Spleen (tissue), 7 donors: ENCODE measurements at regions not wholly inside any gene's neighbourhood (a gene's known extent, or its start where the extent isn't known, plus 50 kb on each side); places are given as distances from the start of the nearest gene placed in this dataset.

Source experiments
- CTCF ChIP-seq, 11 experiments: fragments of 200-600 bp in 7 of 11; fragments of 450-650 bp in 4 of 11; sonication (generic) in 4 of 11; IDR thresholded peaks in 8 of 11; conservative IDR thresholded peaks in 3 of 11; 1 replicate in 7 of 11; 2 replicates in 4 of 11; pipeline versions ENCODE4 v1.4.0 to v1.8.0; 2016 to 2021; ENCODE audit warnings: antibody characterized with exemption in 11 of 11, inconsistent platforms in 4 of 11, mild to moderate bottlenecking in 1 of 11
- POLR2A ChIP-seq, 3 donors: fragments of 450-650 bp; IDR thresholded peaks; one replicate each; pipeline ENCODE4 v1.5.1; 2017; ENCODE audit warnings: antibody characterized with exemption in 3 of 3, mild to moderate bottlenecking in 1 of 3
- POLR2AphosphoS5 ChIP-seq, 3 donors: sonication (generic); formaldehyde crosslinking; IDR thresholded peaks; one replicate each; pipeline ENCODE4 v1.5.1; 2017; ENCODE audit warnings: antibody characterized with exemption in 3 of 3
- donor health status: DM: no; HTN: no; CAD: no; lungs with moderate emphysema.
- donor health status: DM: no; HTN: no; CAD: no.
- donor health status: DM: no; HTN: no; CAD: no.

- TF ChIP-seq POLR2A (IDR thresholded peaks at IDR 0.05) (no peak), CTCF (IDR thresholded peaks at IDR 0.05 in 8 of 11, conservative IDR thresholded peaks at IDR 0.05 in 3 of 11) (no peak), POLR2AphosphoS5 (IDR thresholded peaks at IDR 0.05) (no peak)
Observed at GRCh38 chr11:93081694-93082093, 112.2 kb downstream of the MTNR1B start.
